HG03060 (cell line): ENCODE measurements at regions not wholly inside any gene's neighbourhood (a gene's known extent, or its start where the extent isn't known, plus 50 kb on each side); places are given as distances from the start of the nearest gene placed in this dataset.

Source experiments
- ATAC-seq: cut with Tn5 transposase; IDR thresholded peaks from one replicate; pipeline ENCODE4 v1.9.1; 2021; ENCODE audit warnings: low read depth, moderate number of reproducible peaks; ENCODE audit not compliant: unreplicated experiment

DNA sequence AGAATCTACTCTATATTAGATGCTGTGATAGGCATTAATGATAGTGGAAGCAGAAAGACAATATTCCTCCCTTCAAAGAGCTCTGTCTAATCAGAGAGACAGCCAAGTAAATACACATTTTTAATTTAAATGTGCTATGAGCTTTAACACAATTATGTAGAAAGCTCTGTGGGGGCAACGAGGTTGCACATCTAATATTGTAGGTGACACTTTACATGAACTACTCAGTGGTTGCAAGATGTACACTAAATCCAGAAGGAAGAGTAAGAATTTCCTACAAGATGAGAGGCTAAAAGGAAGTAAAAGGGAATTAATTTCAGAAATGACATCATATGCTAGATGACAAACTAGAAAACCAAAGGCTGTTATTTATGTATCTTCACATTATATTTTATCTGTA lies 120.9 kb downstream of the SPCS3 start:
- ATAC-seq, result no peak

DNA sequence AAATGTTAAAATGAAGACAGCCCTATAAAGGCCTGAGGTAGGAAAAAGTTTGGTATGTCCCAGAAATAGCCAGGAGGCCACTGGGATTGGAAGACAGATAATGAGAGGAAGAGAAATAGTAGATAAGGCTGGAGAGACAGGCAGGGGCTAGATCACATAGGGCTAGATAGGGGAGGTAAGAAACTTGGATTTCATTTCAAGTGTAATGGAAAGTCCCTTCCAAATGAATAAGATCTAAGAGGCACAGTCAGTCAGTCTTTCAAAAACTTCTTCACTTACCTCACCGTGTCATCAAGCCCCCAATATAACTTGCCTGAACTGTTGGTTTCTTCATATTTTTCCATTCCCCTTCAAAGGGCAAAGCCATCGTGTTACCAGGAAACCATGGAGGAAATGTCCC lies 121.8 kb downstream of the SPCS3 start:
- ATAC-seq, result no peak

- ATAC-seq, result no peak
Observed at GRCh38 chr4:176443117-176443516, 123.4 kb downstream of the SPCS3 start.

DNA sequence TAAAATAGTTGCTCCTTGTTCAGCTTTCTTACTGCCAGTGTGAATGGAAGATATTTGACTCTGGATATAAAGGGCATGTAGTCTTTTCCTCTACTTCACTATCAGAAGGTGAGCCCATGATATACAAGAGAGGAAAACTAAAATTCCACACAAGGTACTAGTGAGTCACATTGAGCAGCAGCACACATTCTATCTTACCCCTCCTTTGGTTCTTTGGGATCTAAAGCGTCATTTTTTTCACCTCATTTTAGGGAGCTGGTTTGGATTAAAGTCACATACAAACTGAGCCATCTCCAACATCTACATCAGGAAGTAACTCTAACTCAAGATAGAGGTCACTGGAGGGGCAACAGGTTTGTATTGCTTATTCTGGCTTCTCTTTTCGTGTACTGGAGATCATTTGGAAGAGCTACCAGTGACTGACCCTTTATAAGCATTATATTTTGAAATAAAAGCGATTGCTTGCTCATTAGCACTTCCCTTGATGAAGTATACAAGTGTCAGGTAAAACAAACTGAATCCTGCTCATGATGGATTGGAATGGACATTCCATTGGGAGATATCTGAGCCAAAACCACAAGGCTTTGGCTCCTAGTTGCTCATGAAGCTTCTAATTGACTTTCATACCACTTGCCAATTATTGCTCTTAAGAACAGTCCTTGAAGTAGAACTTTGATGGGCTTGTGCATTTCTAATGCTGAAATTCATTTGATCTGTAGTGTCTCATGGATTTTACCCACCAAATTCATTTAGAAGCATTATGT lies 124.1 kb downstream of the SPCS3 start:
- ATAC-seq, result no peak

DNA sequence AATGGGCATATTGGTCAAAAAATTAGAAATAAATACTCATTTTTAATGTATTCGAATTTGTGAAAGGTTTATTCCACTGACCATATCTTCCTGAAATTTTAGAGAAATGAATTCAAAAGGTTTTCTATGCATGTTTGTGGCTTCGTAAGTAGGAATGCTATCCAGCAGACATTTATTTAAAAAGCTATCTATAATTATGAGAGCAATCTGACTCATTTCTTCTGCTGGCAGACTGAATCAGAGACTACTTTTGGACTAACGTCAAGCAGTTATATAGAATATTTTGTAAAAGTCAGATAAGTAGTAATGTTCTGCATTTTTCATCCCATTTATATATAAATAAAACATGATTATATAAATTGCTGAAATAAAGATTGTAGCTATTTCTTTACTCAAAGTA lies 125.0 kb downstream of the SPCS3 start:
- no peak for ATAC-seq

GRCh38 chr4:176448761-176449160 lies 129.0 kb downstream of the SPCS3 start:
- ATAC-seq, result no peak

DNA sequence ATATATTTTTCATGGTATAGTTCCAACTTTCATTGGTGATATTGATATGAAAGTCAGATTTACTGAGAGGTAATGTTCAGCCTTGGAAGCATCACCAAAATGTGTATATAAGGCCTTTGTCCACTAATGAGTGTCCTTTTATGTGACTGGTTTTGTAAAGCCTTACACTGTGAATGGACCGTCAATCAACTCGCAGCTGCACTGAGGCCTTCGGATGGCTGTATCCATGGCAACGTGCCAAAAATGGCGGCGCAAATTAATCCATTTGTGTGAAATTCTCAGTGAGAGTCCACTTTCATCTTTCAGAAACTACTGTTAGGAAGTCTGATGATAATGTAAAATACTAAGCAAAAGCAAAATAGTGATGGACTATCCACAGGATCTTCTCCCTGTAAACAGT lies 131.7 kb downstream of the SPCS3 start:
- ATAC-seq, result no peak

GRCh38 chr4:176453079-176453478 lies 133.3 kb downstream of the SPCS3 start:
- ATAC-seq, result no peak

GRCh38 chr4:176453658-176454057 lies 133.9 kb downstream of the SPCS3 start:
- ATAC-seq, result no peak

DNA sequence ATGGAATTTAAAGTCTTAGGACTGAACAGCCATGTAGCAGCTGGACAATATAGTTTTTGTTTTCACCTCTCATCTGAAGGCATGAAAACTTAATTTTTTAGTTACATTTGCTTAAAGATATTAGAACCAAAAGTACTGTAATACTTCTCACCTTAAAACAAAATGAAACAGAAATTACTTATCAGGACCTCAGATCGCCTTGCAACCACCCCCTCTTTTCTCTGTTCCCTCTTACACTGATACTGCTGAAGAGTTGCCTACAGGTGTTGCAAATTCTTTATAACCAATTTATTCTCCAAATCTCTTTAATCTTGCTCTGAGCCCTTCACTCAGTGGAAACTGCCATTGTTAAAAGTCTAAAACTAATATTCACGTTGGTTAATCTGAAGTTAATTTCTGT lies 145.0 kb downstream of the SPCS3 start:
- peak; percentile 97 for ATAC-seq

GRCh38 chr4:176467001-176467400 lies 147.2 kb downstream of the SPCS3 start:
- no peak for ATAC-seq

GRCh38 chr4:176469546-176469945 lies 149.8 kb downstream of the SPCS3 start:
- no peak for ATAC-seq

DNA sequence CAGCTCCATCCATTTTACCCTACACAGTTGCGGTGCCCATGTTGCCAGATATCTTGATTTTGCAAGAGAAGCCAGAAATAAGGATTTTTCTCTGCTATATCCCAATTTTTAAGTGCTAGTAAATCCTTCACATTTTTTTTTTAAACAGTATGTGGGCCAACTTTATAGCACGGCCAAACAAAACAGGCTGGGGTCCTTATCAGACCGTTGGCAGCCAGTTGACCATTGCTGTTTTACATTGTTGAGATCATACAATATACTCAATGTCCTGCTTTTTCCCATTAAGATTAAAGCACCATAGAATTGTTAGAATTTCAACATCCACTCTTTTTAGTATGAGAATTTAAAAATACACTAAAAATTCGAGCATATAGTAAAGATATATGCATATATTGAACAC lies 150.9 kb downstream of the SPCS3 start:
- ATAC-seq, result no peak

DNA sequence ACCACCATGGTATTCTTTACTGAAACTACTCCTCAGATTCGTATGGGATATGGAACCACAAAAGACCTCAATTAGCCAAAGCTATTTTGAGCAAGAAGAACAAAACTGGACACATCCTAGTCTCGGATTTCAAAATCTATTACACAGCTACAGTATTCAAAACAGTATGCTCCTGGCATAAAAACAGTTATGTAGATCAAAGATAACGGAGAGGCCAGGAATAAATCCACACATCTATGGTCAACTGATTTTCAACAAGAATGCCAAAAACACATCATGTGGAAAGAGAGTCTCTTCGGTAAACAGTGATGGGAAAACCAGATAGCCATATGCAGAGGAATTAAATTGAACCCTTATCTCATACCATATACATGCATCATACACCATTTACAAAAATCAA lies 155.3 kb downstream of the SPCS3 start:
- no peak for ATAC-seq

DNA sequence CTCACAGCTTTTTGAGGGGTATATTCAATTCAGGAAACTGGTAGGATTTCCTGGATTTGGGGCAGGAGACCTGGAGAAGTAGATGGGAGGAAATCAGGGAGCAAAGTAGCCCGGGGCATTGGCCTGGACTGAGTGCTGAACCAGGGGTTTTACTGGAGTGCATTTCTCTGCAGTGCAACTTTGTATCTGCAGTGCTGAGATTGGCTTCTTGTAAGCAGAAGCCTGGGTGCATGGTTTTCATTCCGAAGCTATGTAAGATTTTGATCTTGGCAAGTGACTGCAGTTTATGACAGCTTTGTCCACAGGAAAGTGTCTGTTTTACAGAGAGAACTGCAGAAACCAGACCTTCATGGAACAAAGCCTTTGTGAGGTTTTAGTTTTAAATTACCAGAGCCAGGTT lies 158.3 kb downstream of the SPCS3 start:
- no peak for ATAC-seq

DNA sequence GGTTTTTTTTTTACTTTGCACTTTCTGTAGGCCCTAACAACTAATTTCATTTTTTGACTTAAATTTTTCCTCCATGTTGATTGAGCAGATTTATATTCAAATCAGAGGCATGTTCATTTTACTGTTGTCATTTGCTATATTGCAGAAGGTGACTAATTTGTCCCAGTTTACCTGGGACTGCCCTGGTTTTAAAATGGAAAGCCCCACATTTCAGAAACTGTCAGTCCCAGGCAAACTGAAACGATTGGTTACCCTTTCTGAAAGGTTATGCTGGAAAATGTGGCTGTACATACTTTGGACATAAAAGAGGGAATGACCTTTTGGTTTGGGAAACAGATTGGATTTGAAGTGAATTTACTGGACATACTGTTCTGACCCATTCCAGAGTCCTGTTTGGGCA lies 160.0 kb downstream of the SPCS3 start:
- ATAC-seq, result no peak

- no peak for ATAC-seq
Observed at GRCh38 chr4:176482972-176483371, 163.2 kb downstream of the SPCS3 start.

- ATAC-seq, result no peak
Observed at GRCh38 chr4:176484301-176484984, 164.7 kb downstream of the SPCS3 start.

- ATAC-seq, result no peak
Observed at GRCh38 chr4:176489001-176489400, 169.2 kb downstream of the SPCS3 start.

- ATAC-seq, result peak; percentile 100
Observed at GRCh38 chr4:176492646-176493302, 173.0 kb downstream of the SPCS3 start.

DNA sequence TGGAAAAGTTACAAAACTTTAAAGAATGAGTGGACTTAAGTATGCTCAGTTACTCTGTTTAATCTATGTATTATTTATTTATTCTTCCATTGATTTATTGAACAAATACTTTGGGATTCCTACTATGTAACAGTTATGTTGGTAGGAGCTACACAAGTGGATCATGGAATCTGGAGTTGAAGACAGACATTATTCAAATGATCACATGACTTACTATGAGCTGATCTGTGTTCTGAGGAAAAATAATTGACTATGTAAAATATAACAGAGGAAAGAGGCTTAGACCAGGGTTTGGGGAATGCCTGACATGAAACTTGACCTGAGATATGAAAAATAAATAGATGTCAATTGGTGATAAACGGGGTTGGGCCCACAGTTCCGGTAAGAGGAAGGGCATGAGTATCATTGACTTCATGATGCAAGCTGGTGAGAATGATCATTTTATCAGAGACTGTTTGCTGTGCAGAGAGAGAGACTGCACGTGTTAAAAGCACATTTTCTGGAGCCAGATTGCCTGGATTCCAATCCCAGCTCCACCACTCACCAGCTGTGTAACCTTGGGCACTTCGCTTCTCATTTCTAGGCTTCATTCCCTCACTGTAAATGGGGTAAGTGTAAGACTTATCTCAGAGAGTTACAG lies 179.0 kb downstream of the SPCS3 start:
- no peak for ATAC-seq
